Muscle layer of colon (tissue), 2 donors: ENCODE measurements at regions not wholly inside any gene's neighbourhood (a gene's known extent, or its start where the extent isn't known, plus 50 kb on each side); places are given as distances from the start of the nearest gene placed in this dataset.

Experiments used
- H3K27ac ChIP-seq: one replicate; pipeline ENCODE4 v1.7.0; 2013; ENCODE audit warnings: low read depth, mild to moderate bottlenecking, low read length, moderate library complexity
- H3K27me3 ChIP-seq, 2 donors: one replicate each; pipeline ENCODE4 v1.7.0; 2013; ENCODE audit warnings: low read length in 2 of 2, mild to moderate bottlenecking in 2 of 2; ENCODE audit not compliant: insufficient read depth in 2 of 2, control insufficient read depth in 1 of 2
- H3K36me3 ChIP-seq: one replicate; pipeline ENCODE4 v1.7.0; 2013; ENCODE audit warnings: mild to moderate bottlenecking, low read length; ENCODE audit not compliant: insufficient read depth
- H3K4me1 ChIP-seq: one replicate; pipeline ENCODE4 v1.7.0; 2013; ENCODE audit warnings: mild to moderate bottlenecking, low read length; ENCODE audit not compliant: insufficient read depth
- H3K4me3 ChIP-seq, 2 donors: one replicate each; pipeline ENCODE4 v1.7.0; 2013; ENCODE audit warnings: low read length in 2 of 2, low read depth in 1 of 2, mild to moderate bottlenecking in 1 of 2, moderate library complexity in 1 of 2
- H3K9ac ChIP-seq: one replicate; pipeline ENCODE4 v1.7.0; 2013; ENCODE audit warnings: low read length
- H3K9me3 ChIP-seq: one replicate; pipeline ENCODE4 v1.7.0; 2013; ENCODE audit warnings: mild to moderate bottlenecking, low read length
- donor health status: abdominal sarcoma.
- donor health status: Adenocarcinoma of cecum.

- Histone ChIP-seq H3K27me3 (no peaks in the 10 kb centered on the region), H3K4me1 (peaks cover 14% of the 10 kb centered on the region), H3K9ac (no peak overlapping the region), H3K4me3 (no peak overlapping the region), H3K36me3 (no peaks in the 10 kb centered on the region), H3K9me3 (no peaks in the 10 kb centered on the region), H3K27ac (no peak overlapping the region)
Measured at GRCh38 chr12:67442896-67443295, 173.7 kb downstream of the CAND1 start.

GRCh38 chr12:67444542-67444941 is 175.4 kb downstream of the CAND1 start:
- Histone ChIP-seq H3K4me1 (peaks cover 14% of the 10 kb centered on the region), H3K36me3 (no peaks in the 10 kb centered on the region), H3K9ac (no peak overlapping the region), H3K27ac (no peak overlapping the region), H3K4me3 (no peak overlapping the region), H3K9me3 (no peaks in the 10 kb centered on the region), H3K27me3 (no peaks in the 10 kb centered on the region)

GRCh38 chr12:67446716-67447115 is 177.6 kb downstream of the CAND1 start:
- Histone ChIP-seq H3K4me3 (no peak overlapping the region), H3K36me3 (no peaks in the 10 kb centered on the region), H3K4me1 (peaks cover 10% of the 10 kb centered on the region), H3K9me3 (no peaks in the 10 kb centered on the region), H3K9ac (no peak overlapping the region), H3K27ac (no peak overlapping the region), H3K27me3 (no peaks in the 10 kb centered on the region)

GRCh38 chr12:67447180-67447579 is 178.0 kb downstream of the CAND1 start:
- Histone ChIP-seq H3K4me3 (no peak overlapping the region), H3K9me3 (no peaks in the 10 kb centered on the region), H3K36me3 (no peaks in the 10 kb centered on the region), H3K27me3 (no peaks in the 10 kb centered on the region), H3K27ac (no peak overlapping the region), H3K4me1 (peaks cover 6% of the 10 kb centered on the region), H3K9ac (no peak overlapping the region)

DNA sequence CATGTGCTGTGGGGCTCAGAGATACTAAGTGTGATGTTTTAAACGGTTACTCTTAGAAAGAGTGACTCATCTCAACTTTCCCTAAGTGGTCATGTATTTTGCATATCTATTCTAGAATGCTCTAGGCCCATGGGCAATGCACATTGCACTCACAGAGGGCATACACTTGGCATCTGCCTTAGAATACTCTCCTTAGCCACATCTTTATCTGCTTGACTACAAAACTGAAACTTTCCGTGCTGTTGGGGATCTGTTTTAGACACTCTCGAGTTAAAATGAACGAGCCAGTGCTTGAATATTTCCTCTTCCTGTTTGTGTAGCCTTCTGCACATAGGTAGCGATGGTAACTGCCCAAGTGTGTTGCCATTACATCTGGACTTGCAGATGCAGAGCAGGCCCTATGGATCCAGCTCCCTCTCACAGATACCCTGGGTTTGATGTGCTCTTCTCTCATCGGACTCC is 180.5 kb downstream of the CAND1 start:
- Histone ChIP-seq H3K36me3 (no peaks in the 10 kb centered on the region), H3K9ac (no peak overlapping the region), H3K4me1 (no peaks in the 10 kb centered on the region), H3K9me3 (no peaks in the 10 kb centered on the region), H3K27me3 (no peaks in the 10 kb centered on the region), H3K4me3 (no peak overlapping the region), H3K27ac (no peak overlapping the region)

DNA sequence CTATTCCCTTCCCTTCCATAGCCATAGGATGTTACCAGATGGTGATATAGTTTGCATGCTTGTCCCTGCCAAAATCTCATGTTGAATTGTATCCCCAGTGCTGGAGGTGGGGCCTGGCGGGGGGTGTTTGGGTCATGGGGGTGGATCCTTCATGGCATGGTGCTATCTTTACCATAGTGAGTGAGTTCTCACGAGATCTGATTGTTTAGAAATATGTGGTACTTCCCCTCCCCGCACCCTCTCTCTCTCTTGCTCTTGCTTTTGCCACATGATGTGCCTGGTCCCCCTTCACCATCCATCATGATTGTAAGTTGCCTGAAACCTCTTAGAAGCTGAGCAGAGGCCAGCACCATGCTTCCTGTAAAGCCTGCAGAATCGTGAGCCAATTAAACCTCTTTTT is 181.3 kb downstream of the CAND1 start:
- Histone ChIP-seq H3K4me1 (no peaks in the 10 kb centered on the region), H3K36me3 (no peaks in the 10 kb centered on the region), H3K9ac (no peak overlapping the region), H3K9me3 (no peaks in the 10 kb centered on the region), H3K4me3 (no peak overlapping the region), H3K27me3 (no peaks in the 10 kb centered on the region), H3K27ac (no peak overlapping the region)

DNA sequence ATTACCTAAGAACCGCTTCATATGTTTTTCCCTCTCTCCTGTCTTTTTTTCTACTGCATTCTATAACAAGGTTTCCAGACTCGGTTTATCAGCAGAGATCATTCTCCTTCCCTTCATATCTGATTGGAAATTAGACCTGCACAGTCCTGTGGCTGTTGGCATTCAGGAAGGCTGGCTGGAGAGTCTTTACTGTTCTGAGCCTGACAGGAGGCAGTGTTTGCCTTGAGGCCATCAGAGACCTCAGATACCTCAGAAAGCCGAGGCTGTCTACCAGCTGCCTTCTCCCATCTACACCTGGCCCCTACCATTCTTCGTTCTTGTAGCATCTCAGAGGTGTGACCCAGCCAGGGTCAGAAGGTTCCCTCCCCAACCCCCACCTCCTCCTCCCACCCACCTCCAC is 182.0 kb downstream of the CAND1 start:
- H3K9me3 ChIP-seq = no peaks in the 10 kb centered on the region
- no peak overlapping the region for H3K9ac ChIP-seq
- H3K27me3 ChIP-seq = no peaks in the 10 kb centered on the region
- no peaks in the 10 kb centered on the region for H3K36me3 ChIP-seq
- H3K4me1 ChIP-seq = peaks cover under 1% of the 10 kb centered on the region
- H3K4me3 ChIP-seq = no peak overlapping the region
- H3K27ac ChIP-seq = no peak overlapping the region

GRCh38 chr12:67452119-67452805 is 183.1 kb downstream of the CAND1 start:
- H3K4me3 ChIP-seq = no peak overlapping the region
- H3K36me3 ChIP-seq = no peaks in the 10 kb centered on the region
- H3K27me3 ChIP-seq = no peaks in the 10 kb centered on the region
- H3K9me3 ChIP-seq = no peaks in the 10 kb centered on the region
- H3K27ac ChIP-seq = no peak overlapping the region
- H3K9ac ChIP-seq = no peak overlapping the region
- peaks cover 11% of the 10 kb centered on the region for H3K4me1 ChIP-seq

GRCh38 chr12:67453191-67453590 is 184.0 kb downstream of the CAND1 start:
- Histone ChIP-seq H3K27ac (no peak overlapping the region), H3K9ac (no peak overlapping the region), H3K9me3 (no peaks in the 10 kb centered on the region), H3K27me3 (no peaks in the 10 kb centered on the region), H3K36me3 (no peaks in the 10 kb centered on the region), H3K4me1 (peaks cover 20% of the 10 kb centered on the region), H3K4me3 (no peak overlapping the region)

DNA sequence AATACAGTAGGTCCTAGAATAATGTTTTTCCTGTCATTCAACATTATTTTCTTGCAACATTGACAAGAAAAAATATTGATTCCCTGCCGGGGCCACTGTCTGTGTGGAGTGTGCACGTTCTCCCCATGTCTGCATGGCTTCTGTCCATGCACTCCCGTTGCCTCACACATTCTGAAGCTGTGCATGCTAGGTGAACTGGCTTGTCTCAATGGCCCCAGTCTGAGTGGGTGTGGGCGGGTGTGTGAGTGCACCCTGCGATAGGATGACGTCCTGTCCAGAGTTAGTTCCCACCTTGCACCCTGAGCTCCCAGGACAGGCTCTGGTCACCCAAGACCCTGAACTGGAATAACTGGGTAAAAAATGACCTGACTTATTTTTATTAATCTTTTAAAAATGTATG is 186.1 kb downstream of the CAND1 start:
- Histone ChIP-seq H3K9ac (no peak overlapping the region), H3K4me1 (peaks cover 24% of the 10 kb centered on the region), H3K36me3 (no peaks in the 10 kb centered on the region), H3K9me3 (no peaks in the 10 kb centered on the region), H3K4me3 (no peak overlapping the region), H3K27ac (no peak overlapping the region), H3K27me3 (no peaks in the 10 kb centered on the region)

- peaks cover 24% of the 10 kb centered on the region for H3K4me1 ChIP-seq
- H3K9me3 ChIP-seq = no peaks in the 10 kb centered on the region
- H3K27me3 ChIP-seq = no peaks in the 10 kb centered on the region
- no peak overlapping the region for H3K27ac ChIP-seq
- no peak overlapping the region for H3K9ac ChIP-seq
- no peak overlapping the region for H3K4me3 ChIP-seq
- no peaks in the 10 kb centered on the region for H3K36me3 ChIP-seq
Measured at GRCh38 chr12:67456431-67456901, 187.3 kb downstream of the CAND1 start.

DNA sequence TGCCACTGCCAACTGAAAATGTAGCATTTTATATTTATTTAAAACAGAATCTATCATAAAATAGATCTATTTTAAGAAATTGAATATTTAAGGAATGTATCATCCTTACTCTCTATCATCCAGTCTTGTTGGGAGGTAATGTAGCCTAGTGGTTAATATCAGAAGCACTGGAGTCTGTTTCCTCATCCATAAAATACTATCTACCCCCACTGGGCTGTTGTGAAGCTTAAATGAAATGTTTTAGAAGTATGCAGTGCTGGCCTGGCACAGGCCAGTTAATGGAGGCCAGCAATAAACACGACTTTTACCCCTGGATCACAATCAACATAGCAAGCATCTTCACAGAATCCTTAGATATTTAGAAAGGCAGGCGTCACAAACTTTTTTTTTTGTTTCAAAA is 188.0 kb downstream of the CAND1 start:
- H3K4me1 ChIP-seq = peaks cover 24% of the 10 kb centered on the region
- no peaks in the 10 kb centered on the region for H3K27me3 ChIP-seq
- no peak overlapping the region for H3K9ac ChIP-seq
- no peaks in the 10 kb centered on the region for H3K9me3 ChIP-seq
- no peak overlapping the region for H3K4me3 ChIP-seq
- H3K27ac ChIP-seq = no peak overlapping the region
- no peaks in the 10 kb centered on the region for H3K36me3 ChIP-seq
